Bronchial epithelial cell (primary cell): ENCODE measurements at regions not wholly inside any gene's neighbourhood (a gene's known extent, or its start where the extent isn't known, plus 50 kb on each side); places are given as distances from the start of the nearest gene placed in this dataset.
A peak's percentile ranks its signal among the peaks of the same experiment; 100 is the strongest.

Experiments used
- DNase-seq: peaks from one replicate; pipeline ENCODE4 v3.0.0-alpha.2; 2010; ENCODE audit warnings: low read depth
- FAIRE-seq: peaks from 2 replicates; lab custom pipeline; 2011; peaks lifted over from hg19 to GRCh38; lab: Jason Lieb, UNC
- H3K27me3 ChIP-seq: 2 replicates; pipeline ENCODE4 v1.5.1; 2011; ENCODE audit warnings: low read length; ENCODE audit not compliant: control insufficient read depth, insufficient read depth
- H3K36me3 ChIP-seq: 2 replicates; pipeline ENCODE4 v1.5.1; 2011; ENCODE audit warnings: low read length; ENCODE audit not compliant: control insufficient read depth, insufficient read depth
- H3K4me3 ChIP-seq: 2 replicates; pipeline ENCODE4 v1.5.1; 2011; ENCODE audit warnings: mild to moderate bottlenecking, low read depth, low read length, control low read depth
- TF ChIP-seq, protein P1 (sequence below): IDR thresholded peaks from 2 replicates; pipeline ENCODE4 v1.5.1; 2011; ENCODE audit warnings: mild to moderate bottlenecking, moderate library complexity, low read length, control low read depth, inconsistent platforms; ENCODE audit not compliant: insufficient read depth, severe bottlenecking

DNA sequence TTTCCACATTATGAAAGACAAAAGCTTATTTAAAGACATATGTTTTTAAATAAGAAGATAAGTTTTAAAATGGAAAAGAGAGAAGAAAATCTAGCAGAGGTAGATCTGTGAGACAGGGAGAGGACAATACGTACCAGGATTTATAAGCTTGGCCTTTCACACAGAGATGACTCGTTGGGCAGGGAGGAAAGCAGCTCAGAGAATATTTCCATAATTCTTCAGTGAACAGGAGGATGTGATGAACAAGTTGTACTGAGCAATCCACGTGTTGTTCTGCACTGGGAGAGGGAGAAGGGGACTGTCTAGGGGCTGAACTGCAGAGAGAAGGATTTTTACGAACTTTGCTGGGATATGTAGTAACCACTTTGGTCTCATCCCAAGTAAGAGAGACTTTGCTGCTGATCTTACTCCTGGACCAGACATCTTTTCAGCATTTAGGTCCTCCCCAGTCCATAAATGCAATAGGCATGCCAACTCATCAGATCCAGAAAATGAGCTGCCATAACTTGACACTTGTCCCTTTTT is 162.5 kb upstream of the SETBP1 start:
- FAIRE-seq (no peak), DNase-seq (peak; percentile 75)
- no peaks in the 10 kb centered on the region for H3K27me3 ChIP-seq
- no peaks in the 10 kb centered on the region for H3K36me3 ChIP-seq
- TF ChIP-seq, protein P1, sequence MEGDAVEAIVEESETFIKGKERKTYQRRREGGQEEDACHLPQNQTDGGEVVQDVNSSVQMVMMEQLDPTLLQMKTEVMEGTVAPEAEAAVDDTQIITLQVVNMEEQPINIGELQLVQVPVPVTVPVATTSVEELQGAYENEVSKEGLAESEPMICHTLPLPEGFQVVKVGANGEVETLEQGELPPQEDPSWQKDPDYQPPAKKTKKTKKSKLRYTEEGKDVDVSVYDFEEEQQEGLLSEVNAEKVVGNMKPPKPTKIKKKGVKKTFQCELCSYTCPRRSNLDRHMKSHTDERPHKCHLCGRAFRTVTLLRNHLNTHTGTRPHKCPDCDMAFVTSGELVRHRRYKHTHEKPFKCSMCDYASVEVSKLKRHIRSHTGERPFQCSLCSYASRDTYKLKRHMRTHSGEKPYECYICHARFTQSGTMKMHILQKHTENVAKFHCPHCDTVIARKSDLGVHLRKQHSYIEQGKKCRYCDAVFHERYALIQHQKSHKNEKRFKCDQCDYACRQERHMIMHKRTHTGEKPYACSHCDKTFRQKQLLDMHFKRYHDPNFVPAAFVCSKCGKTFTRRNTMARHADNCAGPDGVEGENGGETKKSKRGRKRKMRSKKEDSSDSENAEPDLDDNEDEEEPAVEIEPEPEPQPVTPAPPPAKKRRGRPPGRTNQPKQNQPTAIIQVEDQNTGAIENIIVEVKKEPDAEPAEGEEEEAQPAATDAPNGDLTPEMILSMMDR = no peak
- no peak overlapping the region for H3K4me3 ChIP-seq

DNA sequence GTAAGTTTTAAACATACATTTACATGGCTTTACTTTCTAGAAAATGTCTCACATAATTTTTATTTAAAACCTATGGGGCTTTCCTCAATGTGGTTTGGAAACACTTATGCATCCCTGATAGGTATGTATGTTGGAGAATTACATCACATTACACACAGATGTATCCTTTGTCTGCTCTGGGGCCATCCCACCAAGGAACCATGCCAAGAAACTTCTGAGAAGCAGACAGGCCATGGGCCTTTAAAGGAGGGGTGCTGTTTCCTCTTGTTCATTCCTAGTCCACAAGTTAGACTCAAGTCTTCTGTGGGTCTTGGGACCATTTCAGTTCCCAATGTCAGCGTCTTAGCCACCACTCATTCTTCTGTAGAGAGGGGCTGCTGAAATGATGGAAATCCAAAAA is 162.0 kb upstream of the SETBP1 start:
- Histone ChIP-seq H3K27me3 (no peaks in the 10 kb centered on the region), H3K36me3 (no peaks in the 10 kb centered on the region), H3K4me3 (no peak overlapping the region)
- FAIRE-seq (no peak), DNase-seq (peak; percentile 50)
- TF ChIP-seq, protein P1 = no peak

DNA sequence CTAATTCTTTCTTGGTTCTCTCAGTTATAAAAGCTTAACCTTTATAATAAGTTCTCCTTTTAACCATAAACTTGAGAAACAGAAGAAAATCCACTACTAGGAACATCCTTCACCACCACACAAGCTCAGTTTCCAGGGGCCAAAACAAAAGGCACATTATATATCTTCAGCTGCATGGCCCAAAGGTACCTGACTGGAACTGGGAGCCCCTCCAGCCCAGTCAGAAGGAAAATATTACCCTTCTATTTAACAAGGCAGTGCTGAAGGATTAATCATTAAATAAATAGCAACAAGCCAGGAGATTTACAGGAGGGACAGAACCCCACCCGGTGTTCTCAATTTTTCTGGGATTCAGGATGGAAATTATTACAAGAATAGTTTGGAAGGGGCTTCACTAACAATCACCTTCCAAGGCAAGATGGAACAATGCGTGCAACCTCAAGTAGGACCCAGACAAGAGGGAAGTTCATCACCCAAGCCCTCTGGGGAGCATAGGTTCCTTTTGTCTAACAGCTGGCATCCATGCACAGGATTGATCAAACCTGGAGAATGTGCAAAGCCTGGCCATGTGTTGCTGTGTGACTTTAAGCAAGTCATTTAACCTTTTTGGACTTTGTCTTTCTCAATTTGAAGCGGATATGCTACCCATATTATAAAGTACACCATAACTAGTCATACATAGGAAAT is 159.6 kb upstream of the SETBP1 start:
- no peaks in the 10 kb centered on the region for H3K27me3 ChIP-seq
- no peak overlapping the region for H3K4me3 ChIP-seq
- TF ChIP-seq, protein P1 = no peak
- FAIRE-seq = no peak
- H3K36me3 ChIP-seq = no peaks in the 10 kb centered on the region
- peak; percentile 66 for DNase-seq

DNA sequence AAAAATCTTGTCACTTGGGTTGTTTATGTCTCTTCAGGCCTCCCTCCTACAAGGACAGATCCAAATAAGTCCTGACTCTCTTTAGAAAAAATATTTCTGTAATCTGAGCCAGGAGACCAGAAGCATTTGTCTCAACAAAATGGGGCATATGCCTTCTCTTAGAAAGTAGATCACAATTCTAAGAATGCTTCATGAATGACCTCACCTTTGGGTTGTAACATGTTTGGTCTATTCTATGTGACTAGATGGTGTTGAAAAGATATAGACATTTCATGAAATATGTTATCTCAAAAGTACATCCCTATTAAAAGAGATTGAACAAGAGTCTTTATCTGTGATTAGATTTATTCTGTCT is 159.0 kb upstream of the SETBP1 start:
- TF ChIP-seq, protein P1 = no peak
- H3K4me3 ChIP-seq = no peak overlapping the region
- no peaks in the 10 kb centered on the region for H3K27me3 ChIP-seq
- DNase-seq (peak; percentile 88), FAIRE-seq (no peak)
- no peaks in the 10 kb centered on the region for H3K36me3 ChIP-seq

DNA sequence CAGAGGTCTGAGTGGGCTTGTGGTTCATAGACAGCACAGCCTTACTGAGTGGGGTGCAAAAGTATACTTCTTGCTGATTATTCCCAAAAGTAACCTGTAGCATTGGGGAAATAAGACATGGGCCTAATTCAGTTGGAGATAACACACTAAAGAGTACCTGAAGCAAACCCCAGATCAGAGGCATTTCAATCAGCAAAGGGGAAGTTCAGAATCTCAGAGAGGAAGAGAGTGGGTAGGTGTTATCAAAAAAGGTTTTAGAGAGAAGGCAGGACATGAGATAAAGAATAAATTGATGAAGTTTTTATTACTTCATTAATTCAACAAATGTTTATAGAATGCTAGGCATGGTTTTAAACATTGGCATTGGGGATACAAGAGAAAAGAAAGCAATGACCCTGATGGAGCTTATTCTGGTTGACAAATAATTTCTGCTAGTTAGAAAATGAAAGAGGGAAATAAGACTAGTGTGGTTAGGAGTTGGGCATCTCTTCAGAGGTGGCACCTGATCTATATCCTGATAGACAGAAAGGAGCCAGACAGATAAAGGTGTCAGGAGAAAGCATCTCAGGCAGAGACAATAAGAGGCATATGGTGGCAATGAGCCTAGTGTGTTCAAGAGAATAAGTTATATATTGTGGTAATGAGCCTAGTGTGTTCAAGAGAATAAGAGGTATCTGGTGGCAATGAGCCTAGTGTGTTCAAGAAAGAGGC is 153.8 kb upstream of the SETBP1 start:
- DNase-seq (no peak), FAIRE-seq (no peak)
- TF ChIP-seq, protein P1 = no peak
- Histone ChIP-seq H3K27me3 (no peaks in the 10 kb centered on the region), H3K4me3 (no peak overlapping the region), H3K36me3 (no peaks in the 10 kb centered on the region)
